ENCODE measurements at regions not wholly inside any gene's neighbourhood (a gene's known extent, or its start where the extent isn't known, plus 50 kb on each side); places are given as distances from the start of the nearest gene placed in this dataset.
"Not testable (repeated sequence)": the region's sequence is repeated elsewhere in the genome, so short reads cannot be mapped to it uniquely, and the experiment has no call there.

DNA sequence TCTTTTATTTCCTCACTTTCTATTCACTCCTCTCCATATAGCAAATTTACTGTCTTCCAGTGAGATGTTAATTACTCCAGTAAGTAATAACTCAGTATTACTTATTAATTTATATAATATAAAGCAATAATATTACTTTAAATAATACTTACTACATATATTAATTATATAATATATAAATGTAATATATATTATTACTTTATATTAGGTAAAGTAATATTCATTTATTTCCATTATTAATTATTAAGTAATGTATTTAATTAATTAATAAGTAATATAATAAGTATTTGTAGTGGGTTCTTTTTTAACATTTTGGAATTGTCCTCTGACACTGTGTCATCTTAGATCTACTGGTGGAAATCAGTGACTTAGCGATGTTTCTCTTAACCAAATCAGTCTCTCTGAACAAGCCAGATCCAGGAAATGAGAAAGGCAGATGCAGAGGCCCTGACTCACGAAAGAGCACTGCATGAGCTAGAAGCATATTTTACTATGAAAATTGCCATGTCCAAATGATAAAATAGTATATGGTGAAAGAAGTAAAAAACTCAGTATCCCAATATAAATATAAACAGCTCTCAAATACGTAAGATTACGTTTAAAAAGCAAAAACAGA lies 115.9 kb downstream of the DSEL start:
- TF ChIP-seq, protein P1, sequence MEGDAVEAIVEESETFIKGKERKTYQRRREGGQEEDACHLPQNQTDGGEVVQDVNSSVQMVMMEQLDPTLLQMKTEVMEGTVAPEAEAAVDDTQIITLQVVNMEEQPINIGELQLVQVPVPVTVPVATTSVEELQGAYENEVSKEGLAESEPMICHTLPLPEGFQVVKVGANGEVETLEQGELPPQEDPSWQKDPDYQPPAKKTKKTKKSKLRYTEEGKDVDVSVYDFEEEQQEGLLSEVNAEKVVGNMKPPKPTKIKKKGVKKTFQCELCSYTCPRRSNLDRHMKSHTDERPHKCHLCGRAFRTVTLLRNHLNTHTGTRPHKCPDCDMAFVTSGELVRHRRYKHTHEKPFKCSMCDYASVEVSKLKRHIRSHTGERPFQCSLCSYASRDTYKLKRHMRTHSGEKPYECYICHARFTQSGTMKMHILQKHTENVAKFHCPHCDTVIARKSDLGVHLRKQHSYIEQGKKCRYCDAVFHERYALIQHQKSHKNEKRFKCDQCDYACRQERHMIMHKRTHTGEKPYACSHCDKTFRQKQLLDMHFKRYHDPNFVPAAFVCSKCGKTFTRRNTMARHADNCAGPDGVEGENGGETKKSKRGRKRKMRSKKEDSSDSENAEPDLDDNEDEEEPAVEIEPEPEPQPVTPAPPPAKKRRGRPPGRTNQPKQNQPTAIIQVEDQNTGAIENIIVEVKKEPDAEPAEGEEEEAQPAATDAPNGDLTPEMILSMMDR (conservative IDR thresholded peaks at IDR 0.05; ENCODE audit: low read depth, low read length) = no peak
- Histone ChIP-seq H3K27me3 (ENCODE audit: insufficient read depth, low read depth) (no peaks in the 10 kb centered on the region), H2AFZ (ENCODE audit: low read depth) (no peak overlapping the region), H3K4me1 (ENCODE audit: low read depth, poor library complexity, severe bottlenecking) (no peaks in the 10 kb centered on the region), H3K4me3 (IDR thresholded peaks at IDR 0.05; ENCODE audit: insufficient read depth, low read depth, low read length) (no peak overlapping the region), H3K27ac (no peak overlapping the region), H3K9ac (no peak overlapping the region), H4K20me1 (ENCODE audit: insufficient read depth) (no peaks in the 10 kb centered on the region), H3K4me2 (no peak overlapping the region), H3K36me3 (ENCODE audit: insufficient read depth) (no peaks in the 10 kb centered on the region), H3K79me2 (ENCODE audit: insufficient read depth, low read depth) (no peaks in the 10 kb centered on the region)

DNA sequence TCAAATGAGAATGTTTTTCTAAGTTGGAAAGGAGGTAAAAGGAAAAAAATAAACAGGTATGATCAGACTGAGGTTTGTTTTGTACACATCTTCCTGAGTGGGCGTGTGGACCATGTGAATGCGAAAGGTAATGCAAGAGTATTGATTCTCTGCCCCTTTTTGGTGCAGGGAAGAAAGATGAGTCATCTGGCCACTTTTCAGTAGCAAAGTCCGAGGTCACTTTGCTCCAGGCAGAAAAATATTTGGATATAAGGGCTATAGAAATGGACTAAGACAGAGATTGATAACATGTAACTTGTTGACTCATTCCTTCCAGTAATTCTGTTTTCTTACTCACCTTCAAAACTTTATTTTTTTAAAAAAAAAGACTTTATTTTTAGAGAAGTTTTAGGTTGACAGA lies 130.5 kb downstream of the DSEL start:
- Histone ChIP-seq H3K27me3 (ENCODE audit: insufficient read depth, low read depth) (no peaks in the 10 kb centered on the region), H3K4me3 (IDR thresholded peaks at IDR 0.05; ENCODE audit: insufficient read depth, low read depth, low read length) (no peak overlapping the region), H3K4me1 (ENCODE audit: low read depth, poor library complexity, severe bottlenecking) (no peaks in the 10 kb centered on the region), H3K27ac (no peak overlapping the region), H2AFZ (ENCODE audit: low read depth) (no peak overlapping the region), H3K79me2 (ENCODE audit: insufficient read depth, low read depth) (no peaks in the 10 kb centered on the region), H3K9ac (no peak overlapping the region), H4K20me1 (ENCODE audit: insufficient read depth) (no peaks in the 10 kb centered on the region), H3K36me3 (ENCODE audit: insufficient read depth) (no peaks in the 10 kb centered on the region), H3K4me2 (no peak overlapping the region)
- TF ChIP-seq, protein P1 (conservative IDR thresholded peaks at IDR 0.05; ENCODE audit: low read depth, low read length) = no peak

DNA sequence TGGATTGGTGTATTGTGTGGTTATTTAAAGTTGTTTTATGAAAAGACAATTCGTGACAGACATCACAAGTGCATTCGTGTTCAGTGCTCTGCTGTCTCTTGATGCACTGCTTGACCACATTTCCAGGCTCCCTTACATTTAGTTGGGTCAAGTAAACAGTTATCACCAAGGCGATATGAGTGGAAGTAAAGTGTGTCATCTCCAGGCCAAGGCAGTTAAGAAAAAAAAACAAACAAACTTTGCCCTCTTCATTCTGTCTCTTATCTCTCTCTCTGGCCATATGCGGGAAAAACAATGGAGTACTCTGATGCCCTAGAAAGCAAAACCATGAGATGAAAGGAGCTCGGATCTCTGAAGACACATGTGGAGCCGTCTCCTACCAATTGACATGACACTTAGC lies 131.1 kb downstream of the DSEL start:
- Histone ChIP-seq H3K4me3 (IDR thresholded peaks at IDR 0.05; ENCODE audit: insufficient read depth, low read depth, low read length) (no peak overlapping the region), H3K27me3 (ENCODE audit: insufficient read depth, low read depth) (no peaks in the 10 kb centered on the region), H3K27ac (no peak overlapping the region), H3K36me3 (ENCODE audit: insufficient read depth) (no peaks in the 10 kb centered on the region), H3K4me1 (ENCODE audit: low read depth, poor library complexity, severe bottlenecking) (no peaks in the 10 kb centered on the region), H3K79me2 (ENCODE audit: insufficient read depth, low read depth) (no peaks in the 10 kb centered on the region), H4K20me1 (ENCODE audit: insufficient read depth) (no peaks in the 10 kb centered on the region), H3K4me2 (no peak overlapping the region), H3K9ac (no peak overlapping the region), H2AFZ (ENCODE audit: low read depth) (no peak overlapping the region)
- TF ChIP-seq, protein P1 (conservative IDR thresholded peaks at IDR 0.05; ENCODE audit: low read depth, low read length) = no peak

DNA sequence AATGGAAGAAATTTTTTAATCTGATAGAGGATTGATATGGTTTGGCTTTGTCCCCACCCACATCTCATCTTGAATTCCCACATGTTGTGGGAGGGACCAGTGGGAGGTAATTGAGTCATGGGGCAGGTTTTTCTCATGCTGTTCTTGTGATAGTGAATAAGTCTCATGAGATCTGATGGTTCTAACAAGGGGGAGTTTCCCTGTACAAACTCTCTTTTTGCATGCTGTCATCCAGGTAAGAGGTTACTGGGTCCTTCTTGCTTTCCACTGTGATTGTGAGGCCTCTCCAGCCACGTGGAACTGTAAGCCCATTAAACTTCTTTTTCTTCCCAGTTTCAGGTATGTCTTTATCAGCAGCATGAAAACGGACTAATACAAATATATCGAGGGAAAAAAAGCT lies 132.5 kb downstream of the DSEL start:
- not testable (repeated sequence) for H3K79me2 ChIP-seq (ENCODE audit: insufficient read depth, low read depth); H3K4me2 ChIP-seq; H3K27ac ChIP-seq; H3K9ac ChIP-seq; H3K4me1 ChIP-seq (ENCODE audit: low read depth, poor library complexity, severe bottlenecking); H3K36me3 ChIP-seq (ENCODE audit: insufficient read depth); H2AFZ ChIP-seq (ENCODE audit: low read depth); H4K20me1 ChIP-seq (ENCODE audit: insufficient read depth); H3K27me3 ChIP-seq (ENCODE audit: insufficient read depth, low read depth); H3K4me3 ChIP-seq (IDR thresholded peaks at IDR 0.05; ENCODE audit: insufficient read depth, low read depth, low read length)

DNA sequence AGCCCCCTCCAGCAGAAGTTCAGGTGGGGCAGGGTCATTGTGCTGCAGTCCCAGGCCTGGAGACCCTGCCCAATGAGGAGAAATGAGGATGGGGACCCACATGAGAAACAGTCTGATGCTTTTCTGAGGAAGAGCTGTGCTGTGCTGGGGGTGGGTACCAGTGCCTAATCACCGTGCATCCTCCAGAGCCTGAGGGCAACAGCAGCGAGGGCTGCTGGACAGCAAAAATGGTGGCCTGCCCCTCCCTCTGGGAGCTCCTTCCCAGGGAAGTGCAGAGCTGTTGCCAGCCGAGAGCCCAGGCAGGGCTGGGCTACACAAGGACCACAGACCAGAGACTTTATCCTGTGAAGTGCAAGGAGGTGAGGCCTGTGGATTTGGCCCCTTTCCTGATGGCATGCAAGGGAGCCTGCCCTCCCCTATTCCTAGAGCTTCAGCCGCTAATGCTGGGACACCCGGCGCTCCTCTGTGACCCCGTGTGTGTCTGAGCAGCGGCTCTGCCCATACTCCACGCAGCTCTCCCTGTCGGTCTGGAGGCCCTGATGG lies 134.8 kb downstream of the DSEL start:
- TF ChIP-seq, protein P1 (conservative IDR thresholded peaks at IDR 0.05; ENCODE audit: low read depth, low read length) = no peak
- H2AFZ ChIP-seq (ENCODE audit: low read depth) = no peak overlapping the region
- H3K9ac ChIP-seq = no peak overlapping the region
- no peaks in the 10 kb centered on the region for H3K79me2 ChIP-seq (ENCODE audit: insufficient read depth, low read depth)
- no peaks in the 10 kb centered on the region for H4K20me1 ChIP-seq (ENCODE audit: insufficient read depth)
- no peaks in the 10 kb centered on the region for H3K36me3 ChIP-seq (ENCODE audit: insufficient read depth)
- H3K4me2 ChIP-seq = no peak overlapping the region
- no peaks in the 10 kb centered on the region for H3K27me3 ChIP-seq (ENCODE audit: insufficient read depth, low read depth)
- H3K4me3 ChIP-seq (IDR thresholded peaks at IDR 0.05; ENCODE audit: insufficient read depth, low read depth, low read length) = no peak overlapping the region
- H3K4me1 ChIP-seq (ENCODE audit: low read depth, poor library complexity, severe bottlenecking) = no peaks in the 10 kb centered on the region
- no peak overlapping the region for H3K27ac ChIP-seq
